ENCODE measurements at regions not wholly inside any gene's neighbourhood (a gene's known extent, or its start where the extent isn't known, plus 50 kb on each side); places are given as distances from the start of the nearest gene placed in this dataset.

GRCh38 chr2:188209218-188209617, 82.5 kb upstream of the GULP1 start:
- TF ChIP-seq CTCF (IDR thresholded peaks at IDR 0.05; ENCODE audit: low read depth, low read length): no peak
- DNase-seq (ENCODE audit: low read depth): no peak
- H3K4me3 ChIP-seq (ENCODE audit: low read depth, low read length): no peak overlapping the region

DNA sequence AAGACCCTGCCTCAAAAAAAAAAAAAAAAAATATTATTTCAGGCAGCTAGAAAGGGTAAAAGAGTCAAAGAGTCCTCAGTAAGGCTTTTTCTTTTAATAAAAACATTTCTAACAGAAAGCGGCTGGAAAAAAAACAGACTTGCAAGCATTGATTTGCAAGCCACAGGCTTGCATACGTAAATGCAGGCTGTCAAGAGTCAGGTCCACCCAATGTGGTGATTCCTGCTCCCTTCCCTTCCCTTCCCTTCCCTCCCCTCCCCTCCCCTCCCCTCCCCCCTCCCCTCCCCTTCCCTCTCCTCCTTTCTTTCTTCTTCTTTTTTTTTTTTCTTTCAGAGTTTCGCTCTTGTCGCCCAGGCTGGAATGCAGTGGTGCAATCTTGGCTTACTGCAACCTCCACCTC, 74.4 kb upstream of the GULP1 start:
- no peak for DNase-seq (ENCODE audit: low read depth)
- no peak overlapping the region for H3K4me3 ChIP-seq (ENCODE audit: low read depth, low read length)
- TF ChIP-seq MYC (IDR thresholded peaks at IDR 0.05; ENCODE audit: low read depth, low read length): no peak
- TF ChIP-seq MAX (IDR thresholded peaks at IDR 0.05; ENCODE audit: low read depth, low read length): no peak
- no peak for TF ChIP-seq CTCF (IDR thresholded peaks at IDR 0.05; ENCODE audit: low read depth, low read length)
- no peak for TF ChIP-seq POLR2A (IDR thresholded peaks at IDR 0.05; ENCODE audit: extremely low read depth, insufficient read length)

- H3K4me3 ChIP-seq (ENCODE audit: low read depth, low read length): no peak overlapping the region
- no peak for DNase-seq (ENCODE audit: low read depth)
- TF ChIP-seq POLR2A (IDR thresholded peaks at IDR 0.05; ENCODE audit: extremely low read depth, insufficient read length): no peak
Measured at GRCh38 chr2:188219541-188219940, 72.1 kb upstream of the GULP1 start.

GRCh38 chr2:188220535-188220934, 71.1 kb upstream of the GULP1 start:
- TF ChIP-seq POLR2A (IDR thresholded peaks at IDR 0.05; ENCODE audit: extremely low read depth, insufficient read length): no peak
- no peak for TF ChIP-seq MYC (IDR thresholded peaks at IDR 0.05; ENCODE audit: low read depth, low read length)
- no peak for TF ChIP-seq CTCF (IDR thresholded peaks at IDR 0.05; ENCODE audit: low read depth, low read length)
- no peak for TF ChIP-seq MAX (IDR thresholded peaks at IDR 0.05; ENCODE audit: low read depth, low read length)
- H3K4me3 ChIP-seq (ENCODE audit: low read depth, low read length): no peak overlapping the region
- no peak for DNase-seq (ENCODE audit: low read depth)

- H3K4me3 ChIP-seq (ENCODE audit: low read depth, low read length): no peak overlapping the region
- DNase-seq (ENCODE audit: low read depth): no peak
- no peak for TF ChIP-seq CTCF (IDR thresholded peaks at IDR 0.05; ENCODE audit: low read depth, low read length)
- TF ChIP-seq POLR2A (IDR thresholded peaks at IDR 0.05; ENCODE audit: extremely low read depth, insufficient read length): no peak
Measured at GRCh38 chr2:188227713-188228112, 64.0 kb upstream of the GULP1 start.

GRCh38 chr2:188235364-188235763, 56.3 kb upstream of the GULP1 start:
- no peak overlapping the region for H3K4me3 ChIP-seq (ENCODE audit: low read depth, low read length)
- TF ChIP-seq MYC (IDR thresholded peaks at IDR 0.05; ENCODE audit: low read depth, low read length) (no peak), CTCF (IDR thresholded peaks at IDR 0.05; ENCODE audit: low read depth, low read length) (no peak), POLR2A (IDR thresholded peaks at IDR 0.05; ENCODE audit: extremely low read depth, insufficient read length) (no peak), MAX (IDR thresholded peaks at IDR 0.05; ENCODE audit: low read depth, low read length) (no peak)
- DNase-seq (ENCODE audit: low read depth): peak; percentile 17

- no peak for DNase-seq (ENCODE audit: low read depth)
- TF ChIP-seq MYC (IDR thresholded peaks at IDR 0.05; ENCODE audit: low read depth, low read length): no peak
- no peak for TF ChIP-seq CTCF (IDR thresholded peaks at IDR 0.05; ENCODE audit: low read depth, low read length)
- no peak for TF ChIP-seq MAX (IDR thresholded peaks at IDR 0.05; ENCODE audit: low read depth, low read length)
- no peak for TF ChIP-seq POLR2A (IDR thresholded peaks at IDR 0.05; ENCODE audit: extremely low read depth, insufficient read length)
Measured at GRCh38 chr2:188238386-188238785, 53.3 kb upstream of the GULP1 start.

More at GRCh38 chr2:188238386-188238785, 53.3 kb upstream of the GULP1 start:
- no peak overlapping the region for H3K4me3 ChIP-seq (ENCODE audit: low read depth, low read length)

All from NB4 (cell line).